SU-DHL-6 (cell line): ENCODE measurements at regions not wholly inside any gene's neighbourhood (a gene's known extent, or its start where the extent isn't known, plus 50 kb on each side); places are given as distances from the start of the nearest gene placed in this dataset.

Experiments used
- H2AFZ ChIP-seq: fragments of 200-600 bp; sonication (generic); 2 replicates; pipeline ENCODE4 v1.6.1; 2014; ENCODE audit warnings: low read depth, mild to moderate bottlenecking, moderate library complexity, mixed read lengths, antibody characterized with exemption, low read length; ENCODE audit not compliant: severe bottlenecking
- H3F3A ChIP-seq: fragments of 200-600 bp; shearing (Covaris generic); 2 replicates; pipeline ENCODE4 v1.6.0; 2016; ENCODE audit warnings: antibody characterized with exemption, mild to moderate bottlenecking; ENCODE audit not compliant: insufficient read depth
- H3K27ac ChIP-seq: fragments of 200-600 bp; sonication (generic); 2 replicates; pipeline ENCODE4 v1.5.1; 2016; ENCODE audit warnings: low read depth, mild to moderate bottlenecking, low read length, moderate library complexity, mixed read lengths
- H3K27me3 ChIP-seq: fragments of 200-600 bp; sonication (generic), shearing (Covaris generic); 2 replicates; pipeline ENCODE4 v1.6.0; 2014; ENCODE audit warnings: mild to moderate bottlenecking, low read length
- H3K36me3 ChIP-seq: fragments of 200-600 bp; sonication (generic); 2 replicates; pipeline ENCODE4 v1.6.1; 2014; ENCODE audit warnings: mild to moderate bottlenecking, low read length, mixed read lengths
- H3K4me2 ChIP-seq: fragments of 300-600, 200-600 bp; shearing (Covaris generic), sonication (generic); 2 replicates; pipeline ENCODE4 v1.6.0; 2014; ENCODE audit warnings: low read length, low read depth, mild to moderate bottlenecking; ENCODE audit not compliant: poor library complexity, severe bottlenecking
- H3K4me3 ChIP-seq: fragments of 200-600 bp; sonication (generic); 2 replicates; pipeline ENCODE4 v1.5.1; 2014; ENCODE audit warnings: antibody characterized with exemption, low read length, mild to moderate bottlenecking, mixed read lengths; ENCODE audit not compliant: insufficient read depth, poor library complexity, severe bottlenecking
- H3K79me2 ChIP-seq: fragments of 200-600 bp; sonication (generic); 2 replicates; pipeline ENCODE4 v1.6.1; 2014; ENCODE audit warnings: mild to moderate bottlenecking, low read length, moderate library complexity; ENCODE audit not compliant: insufficient read depth
- H3K9ac ChIP-seq: fragments of 200-600 bp; sonication (generic); 2 replicates; pipeline ENCODE4 v1.7.0; 2014; ENCODE audit warnings: mild to moderate bottlenecking, low read length
- H3K9me2 ChIP-seq: fragments of 200-600 bp; sonication (generic); replicated peaks from 2 replicates; pipeline ENCODE4 v1.6.1; 2014; ENCODE audit warnings: low read length; ENCODE audit not compliant: insufficient read depth
- H3K9me3 ChIP-seq: fragments of 200-600 bp; sonication (generic); 2 replicates; pipeline ENCODE4 v1.6.1; 2014; ENCODE audit warnings: low read length, mixed read lengths; ENCODE audit not compliant: insufficient read depth
- H4K20me1 ChIP-seq: fragments of 200-600 bp; sonication (generic); 2 replicates; pipeline ENCODE4 v1.6.1; 2014; ENCODE audit warnings: low read depth, mild to moderate bottlenecking, antibody characterized with exemption, low read length, moderate library complexity, mixed read lengths
- CTCF ChIP-seq: fragments of 200-600 bp; sonication (generic); IDR thresholded peaks from one replicate; pipeline ENCODE4 v1.5.1; 2017; ENCODE audit warnings: antibody characterized with exemption, mild to moderate bottlenecking, low read length, moderate library complexity; ENCODE audit not compliant: insufficient read depth, poor library complexity, severe bottlenecking
- EZH2phosphoT487 ChIP-seq: fragments of 200-600 bp; sonication (generic), shearing (Covaris generic); conservative IDR thresholded peaks from 2 replicates; pipeline ENCODE4 v1.6.1; 2018; ENCODE audit warnings: mild to moderate bottlenecking, antibody characterized with exemption, low read length, moderate library complexity, mixed read lengths

GRCh38 chr14:99067141-99067920 is 204.7 kb downstream of the BCL11B start:
- Histone ChIP-seq H3K27me3 (no peaks in the 10 kb centered on the region; the same call in 1 of the 2 replicates), H3K36me3 (no peaks in the 10 kb centered on the region), H3K27ac (no peak overlapping the region), H4K20me1 (no peaks in the 10 kb centered on the region), H3K79me2 (no peaks in the 10 kb centered on the region), H3K4me3 (no peak overlapping the region), H3K4me2 (no peak overlapping the region), H3F3A (no peaks in the 10 kb centered on the region), H3K9ac (no peak overlapping the region), H3K9me3 (no peaks in the 10 kb centered on the region), H3K9me2 (no peaks in the 10 kb centered on the region), H2AFZ (no peak overlapping the region)
- TF ChIP-seq EZH2phosphoT487, result no peak
- no peak for TF ChIP-seq CTCF

GRCh38 chr14:99067927-99068326 is 204.1 kb downstream of the BCL11B start:
- no peaks in the 10 kb centered on the region; the same call in 1 of the 2 replicates for H3K27me3 ChIP-seq
- no peaks in the 10 kb centered on the region for H3K9me3 ChIP-seq
- no peaks in the 10 kb centered on the region for H3K36me3 ChIP-seq
- H2AFZ ChIP-seq, result no peak overlapping the region
- H3K9me2 ChIP-seq, result no peaks in the 10 kb centered on the region
- no peaks in the 10 kb centered on the region for H3F3A ChIP-seq
- H4K20me1 ChIP-seq, result no peaks in the 10 kb centered on the region
- no peaks in the 10 kb centered on the region for H3K79me2 ChIP-seq
- no peak overlapping the region for H3K27ac ChIP-seq
- TF ChIP-seq CTCF (no peak), EZH2phosphoT487 (no peak)
- no peak overlapping the region for H3K9ac ChIP-seq
- no peak overlapping the region for H3K4me2 ChIP-seq
- H3K4me3 ChIP-seq, result no peak overlapping the region

GRCh38 chr14:99069946-99070345 is 202.1 kb downstream of the BCL11B start:
- Histone ChIP-seq H3K9me2 (no peaks in the 10 kb centered on the region), H3K27me3 (no peaks in the 10 kb centered on the region; the same call in 1 of the 2 replicates), H3K9ac (no peak overlapping the region), H3K79me2 (no peaks in the 10 kb centered on the region), H2AFZ (no peak overlapping the region), H3K9me3 (no peaks in the 10 kb centered on the region), H4K20me1 (no peaks in the 10 kb centered on the region), H3K36me3 (no peaks in the 10 kb centered on the region), H3K4me3 (no peak overlapping the region), H3K27ac (no peak overlapping the region), H3F3A (no peaks in the 10 kb centered on the region), H3K4me2 (no peak overlapping the region)
- TF ChIP-seq EZH2phosphoT487, result no peak
- no peak for TF ChIP-seq CTCF
